ENCODE measurements at regions not wholly inside any gene's neighbourhood (a gene's known extent, or its start where the extent isn't known, plus 50 kb on each side); places are given as distances from the start of the nearest gene placed in this dataset.

- Histone ChIP-seq H3K4me1 (no peaks in the 10 kb centered on the region), H3K27ac (no peak overlapping the region), H3K27me3 (no peaks in the 10 kb centered on the region), H3K36me3 (no peaks in the 10 kb centered on the region), H3K4me3 (no peak overlapping the region), H3K9me3 (no peaks in the 10 kb centered on the region)
- intact Hi-C loops (cut with DNase I), result no loop called here
- no peak for TF ChIP-seq CTCF (IDR thresholded peaks at IDR 0.05)
- DNase-seq (ENCODE audit: low spot score in 2 of 2), result no peak
These were observed 154.2 kb upstream of the HMHB1 start for GRCh38 chr5:143657647-143658285.

GRCh38 chr5:143653766-143654282 lies 158.1 kb upstream of the HMHB1 start:
- Histone ChIP-seq H3K9me3 (no peaks in the 10 kb centered on the region), H3K27me3 (no peaks in the 10 kb centered on the region), H3K4me1 (no peaks in the 10 kb centered on the region), H3K36me3 (no peaks in the 10 kb centered on the region), H3K27ac (no peak overlapping the region), H3K4me3 (no peak overlapping the region)
- no peak for TF ChIP-seq CTCF (IDR thresholded peaks at IDR 0.05)
- DNase-seq (ENCODE audit: low spot score in 2 of 2), result no peak
- intact Hi-C loops (cut with DNase I), result no loop called here

- no peak overlapping the region for H3K27ac ChIP-seq
- no peaks in the 10 kb centered on the region for H3K4me1 ChIP-seq
- H3K36me3 ChIP-seq, result no peaks in the 10 kb centered on the region
- no peak overlapping the region for H3K4me3 ChIP-seq
- no peaks in the 10 kb centered on the region for H3K27me3 ChIP-seq
- intact Hi-C loops (cut with DNase I), result no loop called here
- no peak for DNase-seq (ENCODE audit: low spot score in 2 of 2)
- no peak for TF ChIP-seq CTCF (IDR thresholded peaks at IDR 0.05)
- H3K9me3 ChIP-seq, result no peaks in the 10 kb centered on the region
These were observed 158.7 kb upstream of the HMHB1 start for GRCh38 chr5:143653256-143653655.

GRCh38 chr5:143652108-143652700 lies 159.8 kb upstream of the HMHB1 start:
- Histone ChIP-seq H3K4me1 (no peaks in the 10 kb centered on the region), H3K4me3 (no peak overlapping the region), H3K27me3 (no peaks in the 10 kb centered on the region), H3K36me3 (no peaks in the 10 kb centered on the region), H3K9me3 (no peaks in the 10 kb centered on the region), H3K27ac (no peak overlapping the region)
- intact Hi-C loops (cut with DNase I), result no loop called here
- TF ChIP-seq CTCF (IDR thresholded peaks at IDR 0.05), result no peak
- no peak for DNase-seq (ENCODE audit: low spot score in 2 of 2)

GRCh38 chr5:143649937-143650621 lies 161.9 kb upstream of the HMHB1 start:
- intact Hi-C loops (cut with DNase I), result no loop called here
- Histone ChIP-seq H3K4me3 (no peak overlapping the region), H3K9me3 (no peaks in the 10 kb centered on the region), H3K27ac (no peak overlapping the region), H3K36me3 (no peaks in the 10 kb centered on the region), H3K4me1 (no peaks in the 10 kb centered on the region), H3K27me3 (no peaks in the 10 kb centered on the region)
- no peak for TF ChIP-seq CTCF (IDR thresholded peaks at IDR 0.05)
- DNase-seq (ENCODE audit: low spot score in 2 of 2), result no peak

Data from ascending aorta (tissue), 2 donors.